ENCODE measurements at regions not wholly inside any gene's neighbourhood (a gene's known extent, or its start where the extent isn't known, plus 50 kb on each side); places are given as distances from the start of the nearest gene placed in this dataset.

GRCh38 chr22:44409211-44409973, 88.6 kb downstream of the RTL6 start:
- no peak overlapping the region for H3K27ac ChIP-seq (ENCODE audit: low read depth, low read length)
- no peak overlapping the region for H2AFZ ChIP-seq (ENCODE audit: low read length)
- no peak overlapping the region for H3K4me3 ChIP-seq (ENCODE audit: insufficient read depth, low read length)
- H3K79me2 ChIP-seq (ENCODE audit: insufficient read depth, low read length) = no peaks in the 10 kb centered on the region
- H3K36me3 ChIP-seq (ENCODE audit: insufficient read depth, low read length) = no peaks in the 10 kb centered on the region
- peak; percentile 56 for DNase-seq (ENCODE audit: insufficient read length, low spot score, missing footprints)
- H3K4me1 ChIP-seq (ENCODE audit: insufficient read depth, low read length) = no peaks in the 10 kb centered on the region
- H4K20me1 ChIP-seq (ENCODE audit: insufficient read depth, low read length) = no peaks in the 10 kb centered on the region
- no peak for TF ChIP-seq CTCF (IDR thresholded peaks at IDR 0.05; ENCODE audit: extremely low read depth, low read depth, low read length)
- no peaks in the 10 kb centered on the region for H3K9me3 ChIP-seq (ENCODE audit: low read depth, low read length)
- H3K4me2 ChIP-seq (ENCODE audit: insufficient read depth, low read length) = no peak overlapping the region
- peaks cover 26% of the 10 kb centered on the region for H3K27me3 ChIP-seq (ENCODE audit: insufficient read depth, low read length)

- H3K9me3 ChIP-seq (ENCODE audit: low read depth, low read length) = no peaks in the 10 kb centered on the region
- H3K4me2 ChIP-seq (ENCODE audit: insufficient read depth, low read length) = no peak overlapping the region
- H3K36me3 ChIP-seq (ENCODE audit: insufficient read depth, low read length) = no peaks in the 10 kb centered on the region
- no peaks in the 10 kb centered on the region for H3K4me1 ChIP-seq (ENCODE audit: insufficient read depth, low read length)
- H3K27me3 ChIP-seq (ENCODE audit: insufficient read depth, low read length) = peaks cover 26% of the 10 kb centered on the region
- no peak overlapping the region for H3K4me3 ChIP-seq (ENCODE audit: insufficient read depth, low read length)
- no peaks in the 10 kb centered on the region for H3K79me2 ChIP-seq (ENCODE audit: insufficient read depth, low read length)
- DNase-seq (ENCODE audit: insufficient read length, low spot score, missing footprints) = no peak
- H4K20me1 ChIP-seq (ENCODE audit: insufficient read depth, low read length) = no peaks in the 10 kb centered on the region
- TF ChIP-seq CTCF (IDR thresholded peaks at IDR 0.05; ENCODE audit: extremely low read depth, low read depth, low read length) = no peak
- no peak overlapping the region for H2AFZ ChIP-seq (ENCODE audit: low read length)
- H3K27ac ChIP-seq (ENCODE audit: low read depth, low read length) = no peak overlapping the region
Measured at GRCh38 chr22:44408829-44409192, 89.2 kb downstream of the RTL6 start.

- H3K4me1 ChIP-seq (ENCODE audit: insufficient read depth, low read length) = no peaks in the 10 kb centered on the region
- TF ChIP-seq CTCF (IDR thresholded peaks at IDR 0.05; ENCODE audit: extremely low read depth, low read depth, low read length) = no peak
- H3K9me3 ChIP-seq (ENCODE audit: low read depth, low read length) = no peaks in the 10 kb centered on the region
Measured at GRCh38 chr22:44407987-44408828, 89.8 kb downstream of the RTL6 start.

More at GRCh38 chr22:44407987-44408828, 89.8 kb downstream of the RTL6 start:
- no peak overlapping the region for H2AFZ ChIP-seq (ENCODE audit: low read length)
- H3K36me3 ChIP-seq (ENCODE audit: insufficient read depth, low read length) = no peaks in the 10 kb centered on the region
- H3K79me2 ChIP-seq (ENCODE audit: insufficient read depth, low read length) = no peaks in the 10 kb centered on the region
- H4K20me1 ChIP-seq (ENCODE audit: insufficient read depth, low read length) = no peaks in the 10 kb centered on the region
- no peak overlapping the region for H3K4me3 ChIP-seq (ENCODE audit: insufficient read depth, low read length)
- H3K27ac ChIP-seq (ENCODE audit: low read depth, low read length) = no peak overlapping the region
- peaks cover 22% of the 10 kb centered on the region for H3K27me3 ChIP-seq (ENCODE audit: insufficient read depth, low read length)
- peak; percentile 65 for DNase-seq (ENCODE audit: insufficient read length, low spot score, missing footprints)
- H3K4me2 ChIP-seq (ENCODE audit: insufficient read depth, low read length) = no peak overlapping the region

Data from osteoblast (primary cell).